HG03039 (cell line): ENCODE measurements at regions not wholly inside any gene's neighbourhood (a gene's known extent, or its start where the extent isn't known, plus 50 kb on each side); places are given as distances from the start of the nearest gene placed in this dataset.

ENCODE experiments used
- ATAC-seq: cut with Tn5 transposase; IDR thresholded peaks from one replicate; pipeline ENCODE4 v1.9.1; 2021; ENCODE audit warnings: mild to moderate bottlenecking, moderate library complexity; ENCODE audit not compliant: unreplicated experiment

DNA sequence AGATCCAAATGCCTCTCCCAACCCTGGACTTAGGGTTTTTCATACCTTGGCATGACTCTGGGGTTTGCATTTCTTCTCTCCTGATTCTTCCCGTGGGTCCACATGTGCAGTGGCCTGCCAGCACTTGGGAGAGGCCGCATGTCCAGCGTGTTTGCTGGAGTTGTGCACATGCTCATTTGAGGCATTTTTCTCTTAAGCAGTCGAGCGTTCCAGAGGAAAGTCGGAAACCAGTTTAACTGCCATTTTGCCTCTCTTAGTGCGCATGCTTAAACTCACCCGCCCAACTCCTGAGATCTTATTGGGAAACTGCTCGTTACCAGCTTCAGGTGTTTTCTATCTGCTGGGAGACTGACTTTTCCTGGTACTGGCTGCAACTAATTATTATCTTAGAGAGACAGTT is 888.4 kb upstream of the PHF14 start:
- no peak for ATAC-seq

DNA sequence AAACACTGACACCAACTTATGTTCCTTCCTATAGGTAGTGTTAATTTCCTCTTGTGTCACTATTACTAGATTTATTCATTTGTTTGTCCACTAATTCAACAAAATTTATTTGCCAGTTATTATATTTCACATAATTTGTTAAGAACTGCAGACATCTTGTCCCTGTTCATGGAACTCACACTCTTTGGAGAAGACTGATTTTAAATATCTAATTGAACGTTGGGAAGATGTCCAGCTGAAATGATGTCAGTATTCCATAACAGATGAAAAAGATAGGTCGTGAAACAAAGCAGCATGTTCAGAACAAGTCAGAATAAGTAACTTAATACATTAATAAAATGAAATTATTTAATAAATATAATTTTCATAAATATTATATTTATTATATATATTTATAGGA is 873.1 kb upstream of the PHF14 start:
- ATAC-seq, result no peak

DNA sequence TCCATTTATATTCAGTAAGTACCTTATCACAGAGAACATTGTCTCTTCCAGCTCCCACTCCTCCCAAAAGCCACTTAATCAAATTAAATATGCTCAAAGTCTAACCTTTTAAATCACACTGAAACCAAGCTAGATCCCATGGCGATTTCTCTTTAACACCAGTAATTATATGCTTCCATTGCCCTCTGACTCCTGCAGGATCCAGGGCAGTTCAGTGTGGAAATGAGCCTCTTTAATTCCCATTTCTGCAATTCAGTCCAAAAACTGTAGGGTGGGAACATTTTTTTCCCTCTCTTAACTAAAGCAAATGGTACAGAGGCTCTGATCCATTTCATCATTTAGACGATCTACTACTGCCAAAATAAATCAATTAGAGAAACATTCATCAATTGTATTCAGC is 872.3 kb upstream of the PHF14 start:
- ATAC-seq, result no peak

DNA sequence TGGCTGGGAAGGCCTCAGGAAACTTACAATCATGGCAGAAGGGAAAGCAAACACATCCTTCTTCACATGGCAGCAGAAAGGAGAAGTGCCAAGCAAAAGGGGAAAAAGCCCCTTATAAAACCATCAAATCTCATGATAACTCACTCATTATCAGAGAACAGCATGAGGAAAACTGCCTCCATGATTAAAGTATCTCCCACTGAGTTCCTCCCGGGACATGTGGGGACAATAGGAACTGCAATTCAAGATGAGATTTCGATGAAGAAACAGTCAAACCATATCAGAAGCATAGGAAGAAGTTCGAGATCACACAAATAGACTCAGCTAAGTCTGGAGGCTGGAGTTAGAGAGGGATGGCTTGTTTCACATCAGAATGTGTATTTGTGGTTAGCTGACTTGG is 869.4 kb upstream of the PHF14 start:
- ATAC-seq, result no peak

DNA sequence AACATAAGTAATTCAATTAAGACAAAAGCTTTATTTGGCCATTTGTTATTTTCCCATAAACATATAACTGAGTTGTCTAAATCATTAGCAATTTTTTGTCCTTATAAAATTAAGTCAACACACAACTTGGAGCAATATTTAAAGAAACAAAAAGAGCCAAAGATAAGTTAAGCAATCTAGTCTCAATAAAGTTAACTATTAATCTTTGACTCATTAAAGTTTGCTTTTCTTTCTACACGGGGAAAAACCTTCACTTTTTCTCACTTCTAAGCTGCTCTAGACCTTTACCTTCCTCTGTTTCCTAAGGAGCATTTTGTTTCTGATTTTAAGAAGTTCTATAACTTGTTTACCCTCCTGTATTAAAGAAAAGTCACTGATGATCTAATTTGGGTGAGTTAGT is 867.1 kb upstream of the PHF14 start:
- ATAC-seq, result no peak

DNA sequence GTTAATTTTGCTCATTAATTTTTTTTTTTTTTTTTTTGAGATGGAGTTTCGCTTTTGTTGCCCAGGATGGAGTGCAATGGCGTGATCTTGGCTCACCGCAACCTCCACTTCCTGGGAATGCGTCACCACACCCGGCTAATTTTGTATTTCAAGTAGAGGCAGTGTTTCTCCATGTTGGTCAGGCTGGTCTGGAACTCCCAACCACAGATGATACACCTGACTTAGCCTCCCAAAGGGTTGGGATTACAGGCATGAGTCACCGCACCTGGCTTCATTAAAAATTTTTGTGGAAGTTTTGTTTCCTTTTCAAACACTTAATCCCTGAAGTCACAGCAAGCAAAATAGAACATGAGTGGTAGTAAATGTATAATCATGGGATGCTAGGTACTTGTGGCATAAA is 857.2 kb upstream of the PHF14 start:
- no peak for ATAC-seq

DNA sequence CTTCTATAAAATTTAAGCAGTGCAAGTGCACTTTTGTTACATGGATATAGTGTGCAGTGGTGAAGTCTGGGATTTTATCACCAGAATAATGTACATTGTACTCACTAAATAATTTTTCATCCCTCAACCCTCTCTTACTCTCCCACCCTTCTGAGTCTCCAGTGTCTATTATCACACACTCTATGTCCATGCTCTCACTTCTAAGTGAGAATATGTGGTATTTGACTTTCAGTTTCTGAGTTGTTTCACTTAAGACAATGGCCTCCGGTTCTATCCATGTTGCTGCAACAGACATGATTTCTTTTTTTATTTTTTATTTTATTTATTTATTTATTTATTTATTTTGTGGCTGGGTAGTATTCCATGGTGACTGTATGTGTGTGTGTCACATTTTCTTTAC is 855.9 kb upstream of the PHF14 start:
- no peak for ATAC-seq

DNA sequence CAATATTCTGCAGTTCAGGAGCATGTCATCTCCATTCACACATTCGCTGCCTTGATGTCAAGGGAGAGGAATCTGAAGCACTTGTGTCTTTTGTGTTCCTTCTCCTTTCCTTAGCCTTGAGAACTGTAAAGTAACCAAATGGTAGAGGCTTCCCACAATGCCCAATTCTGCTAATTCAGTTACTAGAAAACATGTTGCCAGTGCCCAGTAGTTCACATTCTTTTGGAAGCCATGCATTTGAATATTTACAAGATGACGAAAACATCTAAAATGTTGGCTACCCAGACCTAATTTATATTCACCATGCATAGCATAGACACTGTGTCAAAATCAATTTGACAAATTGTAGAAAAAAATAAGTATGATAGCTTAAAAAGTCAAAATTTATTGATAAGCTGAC is 852.7 kb upstream of the PHF14 start:
- no peak for ATAC-seq

DNA sequence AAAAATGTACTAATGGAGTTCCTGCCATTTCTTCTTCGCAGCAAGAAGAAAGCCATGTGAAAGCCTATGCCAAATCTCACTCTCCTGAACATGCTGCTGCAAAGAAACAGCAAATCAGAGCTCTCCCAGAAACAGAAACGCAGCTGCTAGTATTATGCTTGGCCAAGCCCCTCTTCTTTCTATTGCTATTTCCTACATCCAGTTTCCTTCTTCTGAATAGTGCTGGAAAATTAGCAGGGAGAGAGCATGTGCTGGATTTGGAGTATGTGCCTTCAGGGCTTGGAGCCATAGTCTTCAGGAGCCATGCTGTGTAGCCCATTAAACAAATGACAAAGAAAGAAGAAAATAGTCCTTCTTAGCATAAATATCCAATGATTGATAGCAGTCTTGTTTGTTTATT is 852.0 kb upstream of the PHF14 start:
- ATAC-seq, result no peak

DNA sequence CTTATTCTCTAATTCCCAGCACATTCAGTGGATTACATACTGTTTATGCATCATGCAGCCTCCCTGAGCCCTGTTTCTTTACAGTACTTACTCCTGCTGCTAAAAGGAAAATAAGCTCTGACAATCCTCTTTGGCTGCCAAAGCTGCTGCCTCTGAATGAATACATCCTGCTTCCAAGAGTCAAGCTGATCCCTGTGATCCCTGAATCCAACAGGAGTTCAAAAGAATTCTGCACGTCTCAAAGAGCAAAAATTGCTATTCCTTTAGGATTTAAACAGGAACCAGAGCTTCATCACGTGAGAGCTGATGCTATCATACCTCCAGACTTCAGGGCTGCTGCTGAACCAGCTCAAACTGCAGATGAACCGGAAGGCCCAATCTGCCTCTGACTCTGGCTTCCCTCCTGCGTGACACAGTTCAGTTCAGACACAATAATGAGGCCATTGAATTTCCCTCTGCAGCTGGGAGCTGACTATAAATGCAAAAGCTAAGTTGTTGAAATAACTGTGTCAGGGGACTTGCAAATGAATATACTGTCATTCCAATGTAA is 851.0 kb upstream of the PHF14 start:
- ATAC-seq, result no peak

DNA sequence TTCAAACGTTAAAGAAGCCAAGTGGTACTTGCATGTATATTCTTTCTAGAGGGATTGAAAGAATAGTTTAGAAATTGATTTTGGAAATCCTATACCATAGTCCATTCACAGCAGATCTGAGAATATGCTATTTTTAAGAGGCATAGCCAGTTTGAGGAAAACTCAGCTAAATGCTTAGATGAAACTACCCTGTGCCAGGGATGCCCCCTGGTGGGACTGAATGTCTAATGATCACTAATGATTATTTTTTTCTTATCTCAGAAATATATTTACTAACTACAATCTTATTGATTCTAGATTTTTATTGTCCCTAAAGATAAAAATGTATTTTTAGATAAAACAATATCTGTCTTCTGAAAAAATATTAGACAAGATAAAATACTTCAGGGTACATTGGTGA is 844.9 kb upstream of the PHF14 start:
- no peak for ATAC-seq

DNA sequence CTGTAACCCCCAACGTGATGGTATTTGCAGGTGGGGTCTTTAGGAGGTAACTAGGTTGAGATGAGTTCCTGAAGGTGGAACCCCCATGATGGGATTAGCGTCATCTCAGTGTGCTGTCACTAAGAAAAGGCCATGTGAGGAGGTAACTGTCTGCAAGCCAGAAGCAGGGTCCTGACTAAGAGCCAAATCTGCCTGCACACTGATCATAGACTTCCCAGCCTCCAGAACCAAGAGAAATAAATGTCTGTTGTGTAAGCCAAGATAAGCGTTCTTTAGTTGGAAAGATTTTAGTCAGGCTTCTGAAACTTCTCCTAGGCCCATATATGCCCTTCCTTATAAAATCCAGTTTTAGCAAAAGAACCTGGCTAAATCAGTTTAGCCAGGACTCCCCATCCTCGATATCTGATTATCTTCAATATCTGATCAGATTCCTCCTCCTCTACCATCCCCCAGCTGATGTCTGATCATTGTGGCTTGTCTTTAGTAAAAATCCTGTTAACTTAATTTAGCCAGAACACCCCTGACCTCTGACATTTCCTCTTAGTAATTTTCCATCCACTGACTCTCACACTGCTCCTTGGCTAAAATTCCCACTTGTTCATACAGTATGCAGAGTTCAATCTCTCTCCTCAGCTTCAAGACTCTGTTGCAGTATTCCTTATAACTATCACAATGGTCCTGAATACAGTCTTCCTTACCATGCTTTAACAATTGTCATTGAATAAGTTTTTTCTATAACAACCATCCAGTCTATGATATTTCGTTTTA is 835.4 kb upstream of the PHF14 start:
- no peak for ATAC-seq

DNA sequence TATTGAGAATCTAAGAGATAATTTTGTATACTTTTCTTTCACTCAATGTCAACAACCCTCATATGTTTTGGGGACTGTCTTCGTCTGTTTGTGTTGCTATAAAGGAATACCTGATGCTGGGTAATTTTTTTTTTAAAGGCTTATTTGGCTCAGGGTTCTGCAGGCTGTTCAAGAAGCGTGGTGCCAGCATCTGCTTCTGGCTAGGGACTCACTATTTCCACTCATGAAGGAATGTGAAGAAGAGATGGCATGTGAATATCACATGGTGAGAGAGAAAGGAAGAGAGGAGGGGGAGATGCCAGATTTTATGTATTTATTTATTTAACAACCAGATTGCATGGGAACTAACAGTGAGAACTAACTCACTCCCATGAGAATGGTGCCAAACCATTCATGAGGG is 827.4 kb upstream of the PHF14 start:
- no peak for ATAC-seq

DNA sequence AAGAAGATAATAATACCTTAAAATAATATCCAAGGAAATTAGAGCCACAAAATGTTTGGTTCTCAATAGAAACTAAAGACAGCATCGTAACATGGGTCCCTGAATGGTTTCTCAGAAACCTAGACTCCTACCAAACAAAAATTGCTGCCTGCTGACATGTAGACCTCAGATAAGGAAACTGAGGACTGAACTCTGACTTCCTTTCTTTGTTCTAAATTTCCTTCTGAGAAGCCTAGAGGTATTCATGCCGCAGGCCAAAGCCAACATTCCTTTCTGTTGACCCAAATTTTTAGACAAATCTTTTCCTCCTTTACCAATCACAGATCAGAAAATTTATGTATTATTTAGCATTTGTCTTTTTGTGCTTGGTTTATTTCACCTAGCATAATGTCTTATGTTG is 816.7 kb upstream of the PHF14 start:
- ATAC-seq, result no peak

DNA sequence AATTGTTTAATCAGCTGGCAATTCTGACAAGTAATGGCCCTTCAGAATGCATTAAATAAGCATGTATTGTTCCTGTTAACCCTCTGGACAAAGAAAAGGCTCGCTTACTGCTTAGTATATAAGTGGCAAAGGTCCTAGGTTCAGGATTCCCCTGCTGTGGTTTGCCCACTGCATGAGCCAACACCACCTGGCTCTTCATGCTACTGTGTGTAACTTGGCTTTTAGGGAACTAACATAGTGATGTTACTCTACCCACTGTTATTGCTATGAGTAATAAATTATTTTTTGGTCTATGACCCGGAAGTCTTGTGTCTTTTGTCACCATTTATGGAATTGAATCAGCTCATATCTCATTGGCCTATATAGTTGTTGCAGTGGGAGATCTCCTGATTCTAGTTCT is 791.7 kb upstream of the PHF14 start:
- ATAC-seq, result no peak

DNA sequence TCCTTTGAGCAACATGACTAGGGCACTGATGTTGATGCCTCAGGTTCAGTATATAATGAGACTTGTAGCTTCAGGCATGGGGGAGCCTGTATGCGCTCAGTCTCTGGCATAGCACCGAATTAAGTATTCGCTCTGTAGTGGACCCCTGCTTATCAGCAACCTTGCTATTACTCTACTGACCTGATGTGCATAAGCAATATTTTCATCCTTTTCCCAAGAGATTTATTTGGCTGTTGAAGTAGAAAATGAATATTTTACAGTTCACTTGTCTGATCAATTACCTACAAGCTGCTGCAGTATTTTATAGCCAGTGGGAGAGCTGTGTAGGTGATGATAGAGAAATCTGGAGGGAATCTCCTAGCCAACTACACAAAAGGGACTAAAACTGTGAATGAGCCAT is 781.6 kb upstream of the PHF14 start:
- no peak for ATAC-seq

DNA sequence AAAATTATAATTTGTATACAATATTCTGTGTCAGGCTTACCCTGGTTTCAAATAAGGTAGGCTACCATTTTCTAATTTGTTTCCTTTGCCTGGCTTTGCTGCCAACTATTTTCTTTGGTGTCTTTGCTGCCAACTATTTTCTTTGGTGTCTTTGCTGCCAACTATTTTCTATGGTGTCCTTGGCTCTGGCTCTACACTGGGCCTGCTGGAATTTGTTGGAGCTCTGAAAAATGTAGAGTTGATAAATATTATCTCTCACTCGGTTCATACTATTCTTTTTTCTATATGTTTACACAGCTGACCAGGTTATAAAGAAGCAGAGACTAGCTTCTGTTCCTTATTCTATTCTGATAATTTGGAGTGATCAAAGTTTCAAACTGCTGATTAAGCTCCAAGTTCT is 768.0 kb upstream of the PHF14 start:
- no peak for ATAC-seq

DNA sequence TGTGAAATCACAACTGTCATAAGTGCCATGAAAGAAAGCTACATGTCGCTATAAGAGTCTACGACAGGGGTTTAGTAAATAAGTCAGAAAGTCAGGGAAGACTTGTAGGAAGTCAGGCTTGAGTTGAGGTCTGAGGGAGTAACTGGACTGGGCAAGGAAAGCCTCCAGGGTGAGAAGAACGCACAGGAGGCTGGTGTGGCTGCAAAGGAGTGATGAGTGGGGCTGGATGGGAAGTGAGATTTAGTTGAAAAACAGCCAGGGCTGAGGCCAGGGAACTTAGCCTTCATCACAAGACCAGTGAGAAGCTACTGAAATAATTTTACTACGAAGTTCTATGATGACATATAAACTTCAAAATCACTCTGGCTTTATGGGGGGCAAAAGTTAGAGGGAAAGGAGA is 763.7 kb upstream of the PHF14 start:
- ATAC-seq, result no peak

DNA sequence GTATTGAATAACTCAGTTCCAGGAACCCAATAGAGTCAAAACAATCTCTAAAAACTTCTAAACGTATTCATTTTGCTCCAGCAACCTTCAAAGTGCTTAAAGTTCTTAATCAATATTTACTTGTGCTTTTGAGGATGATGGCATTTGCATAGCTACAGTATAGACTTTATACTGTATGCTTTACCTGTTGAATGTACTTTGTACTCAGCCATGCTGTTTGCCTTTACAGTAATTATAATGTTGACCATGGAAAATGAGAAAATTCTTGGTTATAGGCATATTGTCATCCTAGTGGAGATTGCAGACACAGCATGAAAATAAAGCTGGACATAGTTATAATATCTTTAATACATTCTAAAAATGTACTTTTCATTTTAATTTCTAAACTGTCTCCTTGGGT is 762.7 kb upstream of the PHF14 start:
- ATAC-seq, result no peak

DNA sequence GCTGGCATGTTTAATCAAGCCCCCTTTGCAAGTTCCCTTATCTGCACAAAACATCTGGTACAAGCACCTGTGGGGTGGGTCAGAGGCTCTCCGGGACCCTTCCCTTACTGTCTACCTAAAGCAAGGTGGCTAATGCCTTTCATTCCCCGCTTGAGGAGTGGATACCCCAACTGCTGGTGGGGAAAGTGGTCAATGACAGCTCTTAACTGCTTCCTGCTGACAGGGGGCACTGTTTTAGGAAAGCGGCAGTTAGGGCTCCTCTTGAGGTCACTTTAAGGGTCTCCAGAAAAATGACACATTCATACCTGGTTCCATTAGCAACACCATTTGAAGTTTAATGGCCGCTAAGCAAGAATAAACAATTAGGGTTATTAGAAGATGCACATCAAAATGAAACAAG is 761.8 kb upstream of the PHF14 start:
- ATAC-seq, result no peak

DNA sequence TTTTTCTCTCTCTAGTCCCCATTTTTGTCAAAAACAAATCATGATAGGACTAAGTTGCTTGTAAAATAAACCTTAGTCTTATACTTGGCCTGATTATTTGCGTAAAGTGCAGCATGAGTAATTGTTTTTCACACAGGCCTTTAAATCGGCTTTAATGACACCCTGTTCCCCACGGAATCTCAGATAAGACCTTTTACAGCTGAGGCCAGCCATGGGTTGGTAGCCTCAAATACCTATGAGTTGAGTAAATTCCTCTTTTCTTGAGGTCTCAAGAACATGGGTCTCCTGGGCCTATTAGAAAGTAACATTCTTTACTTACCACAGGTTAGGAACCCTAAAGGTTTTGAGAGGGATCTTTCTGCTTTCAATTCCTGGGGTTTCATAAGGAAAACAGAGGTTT is 761.0 kb upstream of the PHF14 start:
- no peak for ATAC-seq

DNA sequence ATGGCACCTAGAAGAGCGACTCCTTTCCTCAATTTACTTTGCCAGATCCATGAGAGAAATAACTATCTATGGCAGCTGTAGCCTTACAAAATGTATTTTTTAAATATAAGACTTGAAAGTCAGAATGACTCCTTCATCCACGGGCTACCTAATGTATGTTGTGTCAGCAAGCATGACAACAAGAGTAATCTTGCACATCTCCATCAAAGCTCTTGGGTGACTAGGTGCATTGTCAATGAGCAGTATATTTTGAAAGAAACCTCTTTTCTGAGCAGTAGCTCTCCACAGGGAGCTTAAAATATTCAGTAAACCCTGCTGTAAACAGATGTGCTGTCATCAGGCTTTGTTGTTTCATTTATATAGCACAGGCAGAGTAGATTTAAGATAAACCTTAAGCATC is 757.2 kb upstream of the PHF14 start:
- no peak for ATAC-seq

DNA sequence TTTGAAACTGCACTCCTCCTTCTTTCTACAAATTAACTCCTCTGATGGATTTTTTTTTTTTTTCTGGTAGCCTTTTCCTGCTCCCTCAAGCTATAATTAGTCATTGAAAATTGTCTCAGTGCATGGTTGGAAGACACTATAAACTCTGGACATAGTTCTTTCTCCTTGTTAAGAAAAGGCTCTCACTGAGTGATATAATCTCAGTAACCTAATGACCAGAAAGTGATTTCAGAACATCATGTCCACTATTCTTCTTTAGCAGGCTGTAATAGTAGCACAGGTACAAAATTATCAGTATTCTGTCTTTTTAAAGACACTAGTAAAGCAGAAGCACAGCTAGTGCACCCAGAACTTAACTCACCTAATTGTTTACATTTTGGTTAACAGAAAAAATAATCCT is 752.6 kb upstream of the PHF14 start:
- ATAC-seq, result no peak
